Smooth muscle cell (in vitro differentiated cells): ENCODE measurements at regions not wholly inside any gene's neighbourhood (a gene's known extent, or its start where the extent isn't known, plus 50 kb on each side); places are given as distances from the start of the nearest gene placed in this dataset.

ENCODE experiments used
- DNase-seq: peaks from one replicate; lab custom pipeline; 2025; ENCODE audit not compliant: unreplicated experiment; lab: John Stamatoyannopoulos, UW
- H2AFZ ChIP-seq: fragments of 200-600 bp; sonication (generic); 2 replicates; pipeline ENCODE4 v1.6.0; 2016; ENCODE audit warnings: antibody characterized with exemption, low read depth, mild to moderate bottlenecking
- H3F3A ChIP-seq: fragments of 200-600 bp; sonication (generic); 2 replicates; pipeline ENCODE4 v1.6.0; 2017; ENCODE audit warnings: antibody characterized with exemption, low read depth
- H3K27ac ChIP-seq: fragments of 200-600 bp; sonication (generic); 2 replicates; pipeline ENCODE4 v1.5.1; 2016; ENCODE audit warnings: low read depth, mild to moderate bottlenecking
- H3K27me3 ChIP-seq: fragments of 200-600 bp; sonication (generic); 2 replicates; pipeline ENCODE4 v1.6.1; 2016; ENCODE audit warnings: low read depth, mild to moderate bottlenecking
- H3K36me3 ChIP-seq: fragments of 200-600 bp; sonication (generic); 2 replicates; pipeline ENCODE4 v1.5.1; 2016; ENCODE audit warnings: low read depth
- H3K4me1 ChIP-seq: fragments of 200-600 bp; sonication (generic); 2 replicates; pipeline ENCODE4 v1.5.1; 2016; ENCODE audit warnings: low read depth
- H3K4me2 ChIP-seq: fragments of 200-600 bp; sonication (generic); 2 replicates; pipeline ENCODE4 v1.6.0; 2016; ENCODE audit warnings: mild to moderate bottlenecking
- H3K4me3 ChIP-seq: fragments of 200-600 bp; sonication (generic); 2 replicates; pipeline ENCODE4 v1.5.1; 2016; ENCODE audit warnings: mild to moderate bottlenecking
- H3K79me2 ChIP-seq: fragments of 200-600 bp; sonication (generic); 2 replicates; pipeline ENCODE4 v1.6.0; 2016; ENCODE audit warnings: low read depth, mild to moderate bottlenecking
- H3K9ac ChIP-seq: fragments of 200-600 bp; sonication (generic); 2 replicates; pipeline ENCODE4 v1.6.0; 2016; ENCODE audit warnings: low read depth
- H3K9me3 ChIP-seq: fragments of 200-600 bp; sonication (generic); replicated peaks from 2 replicates; pipeline ENCODE4 v1.5.1; 2016; ENCODE audit warnings: low read depth
- H4K20me1 ChIP-seq: fragments of 200-600 bp; sonication (generic); 2 replicates; pipeline ENCODE4 v1.6.0; 2016; ENCODE audit warnings: low read depth
- WGBS: methylation state at CpG from one replicate; pipeline ENCODE4 v1.1.7; 2016; ENCODE audit warnings: low lambda C conversion rate; 5-methylcytosine and 5-hydroxymethylcytosine counted together
- TF ChIP-seq, protein P1 (sequence below): fragments of 200-600 bp; sonication (generic); IDR thresholded peaks from 2 replicates; pipeline ENCODE4 v1.5.1; 2017; ENCODE audit warnings: borderline replicate concordance, mild to moderate bottlenecking, antibody characterized with exemption; ENCODE audit not compliant: insufficient read depth, poor library complexity, severe bottlenecking

GRCh38 chr20:48031122-48031521 lies 245.8 kb upstream of the SULF2 start:
- Histone ChIP-seq H3F3A (no peaks in the 10 kb centered on the region), H3K4me2 (no peak overlapping the region), H3K9ac (no peak overlapping the region), H3K27ac (no peak overlapping the region), H3K4me3 (no peak overlapping the region), H3K9me3 (no peaks in the 10 kb centered on the region), H3K36me3 (no peaks in the 10 kb centered on the region), H3K79me2 (no peaks in the 10 kb centered on the region), H2AFZ (no peak overlapping the region), H3K27me3 (no peaks in the 10 kb centered on the region), H3K4me1 (no peaks in the 10 kb centered on the region), H4K20me1 (no peaks in the 10 kb centered on the region)
- TF ChIP-seq, protein P1, sequence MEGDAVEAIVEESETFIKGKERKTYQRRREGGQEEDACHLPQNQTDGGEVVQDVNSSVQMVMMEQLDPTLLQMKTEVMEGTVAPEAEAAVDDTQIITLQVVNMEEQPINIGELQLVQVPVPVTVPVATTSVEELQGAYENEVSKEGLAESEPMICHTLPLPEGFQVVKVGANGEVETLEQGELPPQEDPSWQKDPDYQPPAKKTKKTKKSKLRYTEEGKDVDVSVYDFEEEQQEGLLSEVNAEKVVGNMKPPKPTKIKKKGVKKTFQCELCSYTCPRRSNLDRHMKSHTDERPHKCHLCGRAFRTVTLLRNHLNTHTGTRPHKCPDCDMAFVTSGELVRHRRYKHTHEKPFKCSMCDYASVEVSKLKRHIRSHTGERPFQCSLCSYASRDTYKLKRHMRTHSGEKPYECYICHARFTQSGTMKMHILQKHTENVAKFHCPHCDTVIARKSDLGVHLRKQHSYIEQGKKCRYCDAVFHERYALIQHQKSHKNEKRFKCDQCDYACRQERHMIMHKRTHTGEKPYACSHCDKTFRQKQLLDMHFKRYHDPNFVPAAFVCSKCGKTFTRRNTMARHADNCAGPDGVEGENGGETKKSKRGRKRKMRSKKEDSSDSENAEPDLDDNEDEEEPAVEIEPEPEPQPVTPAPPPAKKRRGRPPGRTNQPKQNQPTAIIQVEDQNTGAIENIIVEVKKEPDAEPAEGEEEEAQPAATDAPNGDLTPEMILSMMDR, result no peak
- DNase-seq, result no peak
- WGBS, result 88% methylated on average over 4 of the region's 4 CpGs

DNA sequence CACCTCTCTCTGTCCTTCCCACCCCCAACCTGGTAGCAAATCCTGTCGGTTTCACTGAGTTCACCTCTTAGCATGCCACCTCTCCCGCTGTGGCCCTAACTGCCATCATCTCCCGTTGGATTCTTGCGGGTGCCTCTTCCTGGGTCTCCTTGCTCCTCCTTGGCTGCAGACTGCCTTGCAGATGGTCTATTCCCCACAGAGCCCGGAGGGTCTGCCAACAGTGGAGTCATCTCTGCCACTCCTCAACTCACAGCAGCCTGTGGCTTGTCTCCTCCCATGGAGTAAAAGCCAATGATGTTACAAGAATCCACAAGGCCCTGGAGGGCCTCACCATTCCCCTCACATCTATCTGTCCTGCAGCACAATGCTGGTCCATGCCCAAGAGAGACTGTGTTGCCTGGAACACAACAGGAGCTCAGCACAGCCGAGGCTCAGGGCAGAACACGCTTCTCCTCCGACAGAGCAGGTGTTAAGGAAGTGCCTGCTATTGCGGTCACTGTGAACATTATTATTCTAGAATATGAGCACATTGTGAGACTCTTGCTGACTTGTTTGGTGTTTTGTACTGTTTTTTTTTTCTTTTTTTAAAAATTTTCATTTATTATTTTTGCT lies 241.8 kb upstream of the SULF2 start:
- Histone ChIP-seq H4K20me1 (no peaks in the 10 kb centered on the region), H3K4me3 (no peak overlapping the region), H3K4me2 (no peak overlapping the region), H3K36me3 (no peaks in the 10 kb centered on the region), H3F3A (no peaks in the 10 kb centered on the region), H3K79me2 (no peaks in the 10 kb centered on the region), H3K27ac (no peak overlapping the region), H3K9ac (no peak overlapping the region), H2AFZ (no peak overlapping the region), H3K9me3 (no peaks in the 10 kb centered on the region), H3K27me3 (no peaks in the 10 kb centered on the region), H3K4me1 (peaks cover 4% of the 10 kb centered on the region)
- TF ChIP-seq, protein P1, result no peak
- WGBS, result 90% methylated on average over 9 of the region's 9 CpGs
- DNase-seq, result no peak

DNA sequence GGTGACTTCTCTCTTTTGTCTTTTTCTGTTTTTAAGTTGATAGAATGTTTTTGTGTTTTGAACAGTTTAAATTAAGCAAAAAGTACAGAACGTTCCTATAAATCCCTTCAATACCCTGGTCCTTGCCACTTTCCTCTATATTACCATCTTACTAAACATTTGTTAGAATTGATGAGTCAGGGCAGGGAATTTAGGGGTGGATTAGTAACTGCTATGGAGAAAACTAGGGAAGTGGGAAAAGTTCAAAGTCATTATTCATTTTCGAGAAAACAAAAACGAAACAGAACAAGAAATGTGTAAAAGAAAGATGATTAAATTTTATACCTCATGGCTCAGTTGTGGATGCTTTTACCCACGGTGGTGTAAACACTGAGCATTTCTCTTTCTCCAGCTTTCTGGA lies 240.4 kb upstream of the SULF2 start:
- H3K4me3 ChIP-seq, result peak overlapping the region; percentile 31
- TF ChIP-seq, protein P1, result no peak
- no peaks in the 10 kb centered on the region for H3K79me2 ChIP-seq
- no peaks in the 10 kb centered on the region for H3K27me3 ChIP-seq
- H3K4me2 ChIP-seq, result peak overlapping the region; percentile 82
- H3K9ac ChIP-seq, result peak overlapping the region; percentile 40
- no peaks in the 10 kb centered on the region for H3K36me3 ChIP-seq
- peak overlapping the region; percentile 84 for H3K27ac ChIP-seq
- no peak overlapping the region for H2AFZ ChIP-seq
- no peaks in the 10 kb centered on the region for H3F3A ChIP-seq
- H3K9me3 ChIP-seq, result no peaks in the 10 kb centered on the region
- WGBS, result 19% methylated on average over 4 of the region's 4 CpGs
- peaks cover 4% of the 10 kb centered on the region for H3K4me1 ChIP-seq
- no peak for DNase-seq
- no peaks in the 10 kb centered on the region for H4K20me1 ChIP-seq

GRCh38 chr20:48025051-48025515 lies 239.8 kb upstream of the SULF2 start:
- no peaks in the 10 kb centered on the region for H3F3A ChIP-seq
- H3K4me2 ChIP-seq, result peak overlapping the region; percentile 82
- peaks cover 4% of the 10 kb centered on the region for H3K4me1 ChIP-seq
- TF ChIP-seq, protein P1, result no peak
- no peaks in the 10 kb centered on the region for H3K27me3 ChIP-seq
- peak overlapping the region; percentile 40 for H3K9ac ChIP-seq
- no peaks in the 10 kb centered on the region for H4K20me1 ChIP-seq
- 41% methylated on average over 13 of the region's 13 CpGs for WGBS
- no peaks in the 10 kb centered on the region for H3K79me2 ChIP-seq
- no peaks in the 10 kb centered on the region for H3K36me3 ChIP-seq
- H3K27ac ChIP-seq, result peak overlapping the region; percentile 84
- H3K9me3 ChIP-seq, result no peaks in the 10 kb centered on the region
- peak; percentile 13 for DNase-seq
- no peak overlapping the region for H3K4me3 ChIP-seq
- H2AFZ ChIP-seq, result no peak overlapping the region
